Fibroblast of peridontal ligament (primary cell): ENCODE measurements at regions not wholly inside any gene's neighbourhood (a gene's known extent, or its start where the extent isn't known, plus 50 kb on each side); places are given as distances from the start of the nearest gene placed in this dataset.

Source experiments
- DNase-seq: peaks from one replicate; pipeline ENCODE4 v3.0.0-alpha.2; 2010; ENCODE audit errors: extremely low read depth

DNA sequence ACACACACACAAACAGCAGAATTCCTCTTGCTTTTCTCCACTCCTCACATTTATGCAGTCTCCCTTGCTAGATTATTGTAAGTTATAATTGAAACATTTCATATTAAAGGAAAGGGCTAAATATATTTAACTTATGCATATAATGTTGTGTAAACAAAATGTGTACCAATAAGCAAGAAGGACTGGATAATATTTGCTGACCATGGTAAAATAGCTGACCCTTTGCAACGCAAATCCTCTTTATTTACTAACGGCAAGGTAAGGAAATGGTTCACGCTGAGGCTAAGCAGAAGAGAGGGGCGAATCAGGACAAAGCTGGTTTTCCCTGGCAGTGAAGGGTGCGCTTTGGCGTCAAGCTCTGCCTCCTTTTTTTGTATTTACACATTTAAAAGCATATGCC is 154.2 kb upstream of the IRX4 start:
- DNase-seq: no peak

DNA sequence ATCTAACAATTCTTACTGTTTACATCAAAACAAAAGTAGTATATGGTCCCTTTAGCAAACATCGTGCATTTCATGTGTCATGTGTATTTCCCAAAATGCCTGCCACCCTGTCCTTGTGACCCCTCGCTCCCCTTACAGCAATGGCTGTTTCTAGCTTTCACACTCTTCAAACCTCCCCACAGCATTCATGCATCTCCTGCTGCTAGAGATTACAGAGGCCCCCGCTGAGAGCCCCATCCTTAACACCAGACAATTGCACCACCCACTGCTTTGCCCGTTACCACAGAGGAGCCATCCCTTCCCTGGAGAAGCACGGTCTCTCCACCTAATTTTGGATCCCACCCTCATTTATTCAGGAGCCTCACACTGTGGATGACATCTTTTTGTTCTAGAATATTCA is 149.7 kb upstream of the IRX4 start:
- no peak for DNase-seq

DNA sequence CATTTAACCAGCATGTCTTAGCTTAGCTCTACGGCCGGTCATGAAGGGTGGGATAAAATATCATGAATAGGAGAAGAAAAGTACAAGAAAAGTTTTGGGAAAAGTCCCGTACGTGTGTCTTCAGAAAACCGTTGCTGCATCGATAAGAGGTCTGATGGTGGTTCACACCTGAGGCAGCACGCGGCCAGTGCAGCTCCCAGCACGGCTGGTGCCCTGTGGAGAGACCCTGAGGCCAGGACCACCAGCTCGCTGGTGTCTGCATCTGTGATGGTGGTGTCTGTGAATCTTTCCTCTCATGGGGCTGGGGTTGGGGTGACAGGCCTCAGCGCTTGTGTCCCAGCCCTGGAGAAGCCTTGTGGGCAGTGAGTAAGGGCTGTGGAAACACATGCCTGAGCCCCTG is 148.9 kb upstream of the IRX4 start:
- no peak for DNase-seq

DNA sequence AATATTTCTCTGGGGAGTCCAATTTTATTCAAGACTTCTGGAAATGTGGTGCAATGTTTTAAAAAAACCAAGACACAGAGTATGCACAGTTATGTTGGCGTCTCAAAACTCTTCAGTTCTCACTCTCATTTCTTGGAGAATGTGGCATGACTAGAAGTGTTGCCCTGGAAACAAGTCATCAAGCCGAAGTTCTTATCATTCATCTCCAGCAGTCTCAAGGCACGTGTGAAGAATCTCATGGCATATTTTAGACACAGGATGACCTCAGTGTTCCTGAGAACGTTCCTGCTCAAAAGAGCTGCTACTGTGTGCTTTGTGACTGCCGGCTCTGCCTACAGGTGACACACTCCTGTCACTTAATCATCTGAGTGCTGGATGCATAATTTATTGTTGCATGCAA is 147.4 kb upstream of the IRX4 start:
- DNase-seq: no peak

DNA sequence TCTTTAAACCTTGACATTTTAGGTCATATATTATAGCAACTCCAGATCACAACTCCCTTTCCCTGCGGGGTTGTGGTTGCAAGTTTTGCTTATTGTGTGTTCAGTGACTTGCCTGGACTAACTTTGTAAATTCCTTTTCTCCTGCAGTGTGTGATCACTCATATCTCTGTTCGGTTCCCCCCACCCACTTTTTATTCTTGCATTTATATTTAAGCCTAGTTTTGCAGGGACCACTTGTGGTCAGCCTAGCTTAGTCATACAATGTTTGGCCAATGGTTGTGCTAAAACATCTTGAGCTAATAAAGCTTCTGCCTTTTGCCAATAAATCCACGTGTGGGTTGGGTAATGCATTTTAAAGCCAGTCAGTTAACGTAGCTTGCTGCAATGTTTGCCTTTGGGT is 146.5 kb upstream of the IRX4 start:
- peak; percentile 1 for DNase-seq

DNA sequence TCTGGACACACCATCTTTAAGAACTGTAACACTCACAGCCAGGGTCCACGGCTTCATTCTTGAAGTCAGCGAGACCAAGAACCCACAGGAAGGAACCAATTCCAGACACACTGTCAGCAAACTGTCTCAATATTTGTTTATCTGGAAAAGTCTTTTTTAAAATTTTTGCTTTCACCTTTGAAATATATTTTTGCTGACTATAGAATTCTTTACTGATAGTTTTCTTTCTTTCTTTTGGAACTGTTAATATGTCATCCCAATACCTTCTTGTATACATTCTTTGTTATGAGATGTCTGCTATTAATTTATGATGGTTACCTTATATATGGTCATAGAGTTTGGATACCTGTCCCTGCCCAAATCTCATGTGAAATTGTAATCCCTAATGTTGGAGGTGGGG is 145.1 kb upstream of the IRX4 start:
- DNase-seq: no peak

DNA sequence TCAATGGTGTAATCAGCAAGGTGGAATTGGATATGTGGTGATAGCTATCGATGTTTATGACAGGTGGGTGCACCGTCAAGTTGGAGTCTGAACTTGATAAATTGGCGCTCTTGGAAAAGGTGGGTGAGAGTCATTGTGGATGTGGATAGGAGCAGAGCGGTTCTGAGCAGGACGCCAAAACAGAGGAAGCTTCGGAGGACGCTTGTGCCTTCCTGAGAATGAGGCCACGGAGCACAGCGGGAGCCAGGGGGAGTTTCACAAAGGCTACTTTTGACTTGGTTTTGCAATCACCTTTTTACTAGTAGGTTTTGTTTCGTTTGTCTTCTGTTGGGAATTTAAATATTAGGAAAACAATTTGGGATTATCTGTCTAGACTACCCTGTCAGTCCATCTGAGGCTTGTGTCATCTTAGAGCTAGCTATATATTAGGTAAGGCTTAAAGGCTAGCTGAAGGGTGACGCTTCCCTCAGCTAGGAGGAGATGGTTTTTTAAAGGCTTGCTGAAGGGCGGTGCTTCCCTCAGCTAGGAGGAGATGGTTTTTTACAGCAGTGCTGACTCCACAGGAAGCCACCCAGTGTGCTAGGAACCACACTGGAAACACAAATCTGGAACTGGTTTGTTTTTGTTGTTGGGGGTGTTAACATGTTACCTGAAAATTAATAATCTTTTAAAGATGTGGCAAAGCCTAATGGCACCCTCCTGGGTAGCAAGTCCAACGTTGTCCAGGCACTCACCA is 142.4 kb upstream of the IRX4 start:
- no peak for DNase-seq

DNA sequence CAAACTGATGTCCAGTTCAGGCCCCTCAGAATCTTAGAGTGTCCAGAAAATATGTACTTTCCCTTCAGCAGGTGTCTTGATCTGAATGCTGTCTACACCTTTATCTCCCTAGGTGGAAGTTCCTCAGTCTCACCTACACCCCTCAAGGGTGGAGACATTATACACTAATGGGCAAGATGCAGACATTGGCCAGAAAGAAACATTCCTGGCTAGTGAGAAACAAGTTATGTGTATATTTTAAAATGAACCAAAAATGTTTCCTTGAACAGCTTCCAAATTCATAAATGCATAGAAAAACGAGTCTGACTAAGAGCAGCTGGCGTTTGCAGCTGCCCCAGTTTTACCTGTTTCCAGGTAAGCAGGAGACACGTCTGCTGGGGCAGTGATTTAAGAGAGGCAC is 140.5 kb upstream of the IRX4 start:
- DNase-seq: no peak

DNA sequence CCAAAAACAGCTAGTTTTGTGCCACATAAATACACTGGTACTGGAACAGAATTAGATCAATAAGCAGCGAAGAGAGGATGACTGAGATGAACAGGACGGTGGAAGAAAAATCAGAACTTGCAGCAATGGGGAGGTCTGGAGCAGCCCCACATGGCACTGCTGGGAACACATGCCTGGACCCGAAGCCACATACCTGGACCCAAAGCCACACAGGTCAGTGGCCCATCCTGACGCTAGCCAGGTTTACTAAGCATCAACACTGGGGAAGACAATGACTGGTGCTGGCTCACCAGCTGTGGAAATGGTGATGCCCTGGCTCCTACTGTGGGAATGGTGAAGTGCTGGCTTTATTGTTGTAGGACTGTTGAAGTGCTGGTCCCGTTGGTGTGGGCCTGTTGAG is 139.7 kb upstream of the IRX4 start:
- no peak for DNase-seq

DNA sequence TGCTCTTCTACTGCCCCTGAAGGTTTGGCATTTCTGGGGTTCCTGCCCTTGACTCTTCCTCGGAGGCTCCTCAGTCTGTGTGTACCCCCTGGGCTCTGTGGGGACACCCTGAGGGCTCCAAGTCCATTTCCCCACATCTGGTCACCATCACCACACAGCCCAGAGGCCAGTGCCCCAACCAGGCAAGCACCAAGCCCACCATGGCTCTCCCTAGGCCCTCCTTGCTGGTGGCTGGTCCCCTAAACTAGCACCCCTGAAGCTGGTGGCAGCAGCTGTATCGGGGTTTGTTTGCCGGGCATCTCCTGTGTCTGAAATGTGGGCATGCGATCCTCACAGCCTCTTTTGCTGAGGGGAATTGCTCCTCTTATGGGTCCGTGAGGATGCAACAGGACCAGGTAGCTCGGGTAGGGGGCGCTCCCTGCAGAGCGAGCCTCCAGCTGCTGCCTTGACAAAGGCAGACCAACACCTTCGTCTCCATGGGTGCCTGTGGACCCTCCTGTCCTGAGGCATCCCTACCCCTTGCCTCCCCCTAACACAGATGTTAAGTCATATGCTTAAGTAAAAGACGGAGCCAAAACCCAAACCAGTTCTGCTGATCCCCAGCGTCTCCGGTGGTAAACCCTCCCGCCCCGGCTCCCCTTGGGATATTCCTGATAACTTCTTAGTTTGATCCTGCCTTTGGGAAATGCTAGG is 138.9 kb upstream of the IRX4 start:
- no peak for DNase-seq

DNA sequence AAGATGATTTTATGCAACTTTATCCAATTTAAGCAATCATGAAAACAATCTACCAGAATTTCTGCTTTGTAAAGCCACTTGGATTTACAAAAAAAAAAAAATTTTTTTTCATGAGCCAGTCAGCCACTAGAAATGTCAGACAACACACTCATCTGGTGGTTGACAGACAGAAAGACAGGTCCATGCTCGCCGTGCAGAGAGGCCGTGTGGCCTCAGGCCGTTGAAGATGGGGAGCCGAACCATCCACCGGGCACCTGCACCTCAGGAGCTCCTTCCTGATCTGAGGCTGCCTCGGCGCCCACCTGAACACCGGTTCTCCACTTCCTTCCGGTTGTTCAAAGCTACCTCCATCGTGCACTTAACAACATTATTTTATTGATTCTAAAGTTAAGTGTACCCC is 138.0 kb upstream of the IRX4 start:
- no peak for DNase-seq

DNA sequence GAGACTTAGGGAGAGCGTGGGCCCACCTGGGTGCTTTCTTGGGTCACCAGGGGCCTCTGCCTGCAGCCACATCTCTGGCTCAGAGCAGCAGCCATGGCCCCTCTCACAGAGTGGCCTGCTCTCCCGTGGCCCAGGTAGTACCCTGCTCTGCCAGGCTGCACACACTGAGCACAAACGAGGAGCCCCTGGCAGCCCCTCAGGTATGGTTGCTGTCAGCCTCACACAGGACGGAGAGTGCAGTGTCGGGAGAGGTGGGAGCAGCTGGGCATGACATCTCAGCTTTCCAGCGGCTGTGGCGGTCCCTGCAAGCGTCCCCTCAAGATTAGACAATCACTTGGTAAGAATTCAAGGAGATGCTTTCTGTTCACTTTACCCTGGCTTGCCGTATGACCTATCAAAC is 137.0 kb upstream of the IRX4 start:
- no peak for DNase-seq

DNA sequence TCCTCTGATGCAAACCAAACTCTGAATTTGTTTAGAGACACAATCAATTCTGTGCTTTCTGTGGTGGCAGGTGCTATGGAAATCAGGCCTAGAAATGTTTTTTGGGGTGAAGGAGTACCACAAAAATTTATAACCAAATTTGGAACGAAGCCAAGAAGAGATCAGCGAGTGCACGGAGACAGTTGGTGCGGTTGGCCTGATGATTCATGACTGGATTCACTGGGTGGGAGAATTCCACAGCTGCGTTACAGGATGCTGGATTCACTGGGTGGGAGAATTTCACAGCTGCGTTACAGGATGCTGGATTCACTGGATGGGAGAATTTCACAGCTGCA is 135.6 kb upstream of the IRX4 start:
- DNase-seq: no peak

DNA sequence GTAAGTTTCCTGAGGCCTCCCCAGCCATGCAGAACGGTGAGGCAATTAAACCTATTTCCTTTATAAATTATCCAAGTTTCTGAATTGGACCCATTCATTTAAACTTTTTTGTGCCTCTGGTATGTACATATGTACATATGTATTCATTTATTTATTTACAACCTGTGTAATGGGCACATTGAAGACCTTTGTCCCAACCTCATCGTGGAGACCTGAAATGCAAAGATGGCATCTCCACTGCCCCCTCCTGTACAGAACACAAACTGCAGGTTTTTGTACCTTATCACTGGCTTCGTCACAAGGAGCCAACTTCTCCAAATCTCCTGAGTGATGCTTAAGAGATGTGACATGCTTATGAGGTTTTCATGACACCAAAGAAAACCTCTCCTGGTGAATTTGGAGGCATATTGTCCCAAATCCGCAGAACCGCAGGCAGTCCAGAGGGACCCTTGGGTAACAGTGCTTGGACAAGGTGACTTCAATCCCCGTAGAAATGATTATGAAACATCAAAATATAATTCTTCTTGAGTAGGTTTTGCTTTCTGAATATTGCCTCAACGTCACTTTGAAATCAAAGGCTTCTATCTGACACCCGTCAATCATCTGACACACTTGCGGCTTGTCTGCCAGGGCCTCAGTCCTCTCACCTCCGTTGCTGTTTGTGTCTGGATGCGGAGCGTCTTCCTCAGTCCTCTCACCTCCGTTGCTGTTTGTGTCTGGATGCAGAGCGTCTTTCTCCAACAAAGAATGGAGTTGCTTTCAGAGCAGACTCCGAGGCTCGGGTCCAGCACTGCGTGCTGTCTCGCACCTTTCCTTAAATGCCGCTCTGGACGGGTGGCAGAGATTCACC is 135.0 kb upstream of the IRX4 start:
- no peak for DNase-seq

DNA sequence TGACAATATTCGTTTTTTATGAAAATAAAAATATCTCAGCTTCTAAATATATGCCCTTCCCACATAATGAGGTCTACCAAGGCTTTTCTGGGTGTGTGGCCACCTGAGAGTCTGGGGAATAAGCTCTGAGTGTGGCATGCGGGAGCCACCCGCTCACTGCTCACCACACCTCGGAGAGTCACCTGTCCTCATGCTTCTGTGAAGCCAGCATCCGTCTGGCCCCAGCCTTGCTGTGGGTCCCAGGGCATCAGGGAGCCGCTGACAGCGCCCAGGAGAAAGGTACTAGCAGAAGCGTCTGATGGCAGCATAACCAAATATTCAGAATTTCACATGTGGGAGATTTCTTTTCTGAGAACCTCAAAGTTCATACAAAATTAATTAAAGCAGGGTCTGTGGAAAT is 133.2 kb upstream of the IRX4 start:
- no peak for DNase-seq

DNA sequence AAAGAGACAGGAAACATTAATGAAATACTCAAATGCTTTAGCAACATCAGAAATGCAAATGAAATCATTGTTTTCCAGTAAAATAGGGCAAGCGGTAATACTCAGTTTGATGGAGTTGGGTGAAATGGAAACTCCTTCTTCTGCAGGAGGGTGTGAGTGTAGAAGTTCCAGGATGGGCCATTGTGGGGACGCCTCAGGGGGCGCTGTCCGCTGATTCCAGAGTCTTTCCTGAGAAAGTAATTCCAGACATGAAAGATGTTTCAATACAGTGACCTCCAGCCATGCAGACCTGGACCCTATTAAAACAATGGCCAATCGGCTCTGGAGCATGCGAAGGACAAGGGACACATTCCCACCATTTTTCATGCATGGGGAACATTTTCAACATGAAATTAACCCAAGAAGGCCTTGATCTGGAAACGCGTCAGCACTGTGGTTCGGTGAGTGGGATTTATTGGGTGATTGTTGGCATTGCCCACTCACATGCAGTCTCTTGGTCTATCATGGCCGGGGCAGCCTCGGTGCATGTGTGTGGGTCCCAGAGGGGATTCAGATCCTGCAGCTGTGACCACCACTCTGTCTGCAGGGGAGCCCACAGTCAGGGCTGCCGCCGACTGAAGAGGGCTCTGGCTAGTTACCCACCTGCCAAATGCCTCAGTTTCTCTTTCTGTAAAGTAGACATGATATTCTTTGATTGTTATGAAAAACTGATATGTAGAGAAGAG is 132.6 kb upstream of the IRX4 start:
- DNase-seq: no peak

DNA sequence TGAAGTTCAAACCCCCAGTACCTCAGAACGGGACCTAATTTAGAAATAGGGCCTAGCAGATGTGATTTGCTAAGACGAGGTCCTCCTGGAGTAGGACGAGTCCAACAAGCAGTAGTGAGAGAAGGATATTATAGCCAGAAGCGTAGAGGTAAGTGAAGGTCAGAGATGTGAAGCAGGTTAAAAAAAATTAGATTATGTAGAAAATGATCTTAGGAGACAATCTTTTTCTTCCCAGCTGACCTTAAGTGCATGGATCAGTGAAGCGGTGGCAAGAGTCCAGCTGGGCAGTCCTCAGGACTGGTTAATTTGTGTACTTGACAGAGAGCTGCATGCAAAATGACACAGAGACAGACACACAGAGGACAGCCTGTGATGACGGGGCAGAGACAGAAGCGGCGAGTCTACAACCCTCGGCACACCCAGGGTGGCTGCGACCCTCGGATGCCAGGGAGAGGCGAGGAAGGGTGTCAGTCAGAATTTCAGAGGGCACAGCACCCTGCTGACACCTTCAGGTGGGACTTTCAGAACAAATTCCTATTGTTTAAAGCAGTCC is 131.4 kb upstream of the IRX4 start:
- DNase-seq: no peak

DNA sequence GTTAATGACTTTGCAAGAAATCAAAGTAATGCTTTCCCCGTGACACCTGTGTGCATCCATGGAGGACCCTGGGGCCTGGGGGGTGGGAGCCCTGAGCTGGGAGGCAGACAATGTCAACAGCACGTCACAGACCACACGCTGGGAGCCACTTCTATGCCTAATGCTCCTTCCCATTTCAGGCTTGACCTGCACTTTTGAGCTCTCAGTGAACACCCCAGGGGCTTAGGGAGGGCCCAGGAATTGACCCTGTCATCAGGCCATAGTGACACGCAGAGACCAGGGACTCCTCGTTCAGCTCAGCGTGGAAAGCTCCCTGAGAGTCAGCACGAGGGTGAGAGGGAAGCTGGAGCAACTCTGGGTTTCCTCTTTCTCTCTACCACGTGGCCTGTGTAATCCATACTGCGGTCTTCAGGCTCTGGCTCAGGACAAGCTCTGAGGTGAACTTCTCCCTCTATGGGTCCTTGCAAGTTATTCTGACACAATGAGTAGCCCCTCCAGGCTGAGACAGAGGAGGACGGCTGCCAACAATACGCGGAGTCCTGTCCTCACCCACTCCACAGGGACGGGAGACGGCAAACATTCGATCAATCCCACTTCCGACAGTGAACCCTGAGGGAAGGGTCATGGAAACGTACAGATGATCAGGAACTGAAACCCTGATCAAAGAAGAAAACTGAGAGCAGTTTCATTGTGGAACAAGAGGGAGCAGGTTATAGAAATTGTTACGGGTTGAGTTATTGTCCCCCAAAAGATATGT is 130.8 kb upstream of the IRX4 start:
- no peak for DNase-seq

DNA sequence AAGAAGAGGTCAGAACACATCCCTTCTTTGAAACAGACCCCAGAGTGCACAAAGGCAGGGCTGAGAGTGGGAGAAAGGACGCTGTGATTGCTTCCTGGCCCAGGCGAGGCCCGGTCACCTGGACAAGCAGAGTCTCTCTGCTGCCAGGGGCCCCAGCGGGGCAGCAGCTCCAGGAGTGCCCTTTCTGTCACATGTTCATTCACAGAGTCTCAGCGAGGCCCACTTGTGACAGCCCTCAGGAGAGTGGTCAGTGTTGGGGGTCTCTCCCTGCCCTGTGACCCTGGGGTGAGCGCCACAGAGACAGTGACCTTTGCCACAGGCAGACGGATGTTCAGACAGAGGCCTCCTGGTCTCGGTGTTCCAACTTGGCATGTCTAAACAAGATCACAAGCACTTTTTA is 130.2 kb upstream of the IRX4 start:
- DNase-seq: no peak

DNA sequence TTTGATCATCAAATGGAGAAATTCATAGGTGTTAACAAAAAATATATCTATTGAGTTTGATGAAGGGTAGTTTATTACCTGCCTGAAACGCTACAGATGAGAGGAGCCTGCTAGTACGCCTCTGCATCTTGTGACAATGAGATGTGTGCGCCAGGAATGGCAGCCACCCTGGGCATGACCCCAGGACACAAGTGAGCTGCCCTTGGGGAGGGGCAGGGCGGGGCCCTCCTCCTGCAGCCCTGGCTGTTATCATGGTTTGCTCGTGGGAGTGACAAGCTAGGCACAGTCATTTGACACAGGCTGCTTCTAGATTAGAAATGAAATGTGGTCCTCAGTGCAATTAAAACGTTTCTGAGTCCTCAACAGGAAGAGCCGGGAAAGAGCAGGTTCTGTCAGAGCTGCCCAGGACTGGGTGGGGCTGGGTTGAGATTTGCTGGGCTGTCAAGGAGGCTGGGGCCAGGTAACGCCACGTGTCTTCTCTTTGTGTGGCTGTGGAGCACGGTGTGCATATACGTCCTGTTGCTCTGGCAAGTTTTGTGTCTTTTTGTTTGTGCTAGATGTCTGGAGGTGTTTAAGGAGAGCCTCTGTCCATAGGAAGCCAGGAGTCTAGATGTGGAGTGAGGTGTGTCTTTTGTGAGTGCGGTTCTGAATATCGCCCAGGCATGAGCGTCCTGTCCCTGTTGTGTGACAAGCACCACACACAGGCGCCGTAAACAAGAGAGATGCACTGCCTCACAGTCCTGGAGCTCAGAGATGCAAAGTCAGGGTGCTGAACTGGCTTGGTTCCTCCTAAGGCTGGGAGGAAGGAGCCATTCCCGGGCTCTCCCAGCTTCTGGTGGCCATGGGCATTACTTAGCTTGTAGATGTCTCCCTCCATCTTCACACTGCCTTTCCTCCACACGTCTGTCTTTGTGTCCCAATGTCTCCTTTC is 129.0 kb upstream of the IRX4 start:
- DNase-seq: no peak
